ENCODE measurements at regions not wholly inside any gene's neighbourhood (a gene's known extent, or its start where the extent isn't known, plus 50 kb on each side); places are given as distances from the start of the nearest gene placed in this dataset.

GRCh38 chr14:22432348-22432976 is 156.6 kb downstream of the DAD1 start:
- CTCF ChIA-PET, result interaction anchor here (0.6 to 1.4 kb wide), 7 partner anchors 11 to 50 kb away, joined by 3 to 4 read pairs (median 3); no protein-coding TSS in a partner anchor
- peak overlapping the region; percentile 88 for H3K27ac Mint-ChIP-seq (ENCODE audit: unreplicated experiment)
- peaks cover 39% of the 10 kb centered on the region for H3K4me1 Mint-ChIP-seq (ENCODE audit: low read depth, unreplicated experiment)
- H3K27me3 Mint-ChIP-seq (ENCODE audit: unreplicated experiment), result no peaks in the 10 kb centered on the region
- H3K4me3 Mint-ChIP-seq (ENCODE audit: low read depth, unreplicated experiment), result peak overlapping the region; percentile 38
- H3K9me3 Mint-ChIP-seq (ENCODE audit: low read depth, unreplicated experiment), result no peaks in the 10 kb centered on the region
- intact Hi-C loops (cut with micrococcal nuclease; ENCODE audit: unreplicated experiment), result loop anchor here (5.0 kb wide), 1 partner anchor 40 kb away; no protein-coding TSS in a partner anchor
- peaks cover 6% of the 10 kb centered on the region for H3K36me3 Mint-ChIP-seq (ENCODE audit: insufficient read depth, unreplicated experiment)
- no TSS peak for BruUV-seq (replicated peaks)
- DNase-seq, result peak; percentile 65
- no peak for TF ChIP-seq CTCF (IDR thresholded peaks at IDR 0.05; ENCODE audit: unreplicated experiment)

GRCh38 chr14:22429546-22430294 is 159.3 kb downstream of the DAD1 start:
- Mint-ChIP-seq H3K4me1 (ENCODE audit: low read depth, unreplicated experiment) (peaks cover 40% of the 10 kb centered on the region), H3K27me3 (ENCODE audit: unreplicated experiment) (no peaks in the 10 kb centered on the region), H3K36me3 (ENCODE audit: insufficient read depth, unreplicated experiment) (peaks cover 6% of the 10 kb centered on the region), H3K27ac (ENCODE audit: unreplicated experiment) (no peak overlapping the region), H3K9me3 (ENCODE audit: low read depth, unreplicated experiment) (no peaks in the 10 kb centered on the region), H3K4me3 (ENCODE audit: low read depth, unreplicated experiment) (no peak overlapping the region)
- intact Hi-C loops (cut with micrococcal nuclease; ENCODE audit: unreplicated experiment), result loop anchor here (5.0 kb wide), 2 partner anchors 37 to 43 kb away; no protein-coding TSS in a partner anchor
- DNase-seq, result no peak
- no peak for TF ChIP-seq CTCF (IDR thresholded peaks at IDR 0.05; ENCODE audit: unreplicated experiment)
- CTCF ChIA-PET, result no interaction called here
- no TSS peak for BruUV-seq (replicated peaks)

GRCh38 chr14:22428700-22429291 is 160.2 kb downstream of the DAD1 start:
- no TSS peak for BruUV-seq (replicated peaks)
- Mint-ChIP-seq H3K4me1 (ENCODE audit: low read depth, unreplicated experiment) (peaks cover 40% of the 10 kb centered on the region), H3K36me3 (ENCODE audit: insufficient read depth, unreplicated experiment) (peaks cover 6% of the 10 kb centered on the region), H3K27me3 (ENCODE audit: unreplicated experiment) (peaks cover 8% of the 10 kb centered on the region), H3K4me3 (ENCODE audit: low read depth, unreplicated experiment) (no peak overlapping the region), H3K9me3 (ENCODE audit: low read depth, unreplicated experiment) (no peaks in the 10 kb centered on the region), H3K27ac (ENCODE audit: unreplicated experiment) (no peak overlapping the region)
- no peak for TF ChIP-seq CTCF (IDR thresholded peaks at IDR 0.05; ENCODE audit: unreplicated experiment)
- CTCF ChIA-PET, result no interaction called here
- intact Hi-C loops (cut with micrococcal nuclease; ENCODE audit: unreplicated experiment), result loop anchor here (5.0 kb wide), 1 partner anchor 44 kb away; no protein-coding TSS in a partner anchor
- no peak for DNase-seq

GRCh38 chr14:22427771-22428231 is 161.2 kb downstream of the DAD1 start:
- no peak overlapping the region for H3K27ac Mint-ChIP-seq (ENCODE audit: unreplicated experiment)

More at GRCh38 chr14:22427771-22428231, 161.2 kb downstream of the DAD1 start:
- no peak for DNase-seq
- peaks cover 18% of the 10 kb centered on the region for H3K27me3 Mint-ChIP-seq (ENCODE audit: unreplicated experiment)
- H3K9me3 Mint-ChIP-seq (ENCODE audit: low read depth, unreplicated experiment), result no peaks in the 10 kb centered on the region
- CTCF ChIA-PET, result no interaction called here
- intact Hi-C loops (cut with micrococcal nuclease; ENCODE audit: unreplicated experiment), result loop anchor here (5.0 kb wide), 1 partner anchor 44 kb away; no protein-coding TSS in a partner anchor
- no peak for TF ChIP-seq CTCF (IDR thresholded peaks at IDR 0.05; ENCODE audit: unreplicated experiment)
- H3K4me1 Mint-ChIP-seq (ENCODE audit: low read depth, unreplicated experiment), result peaks cover 35% of the 10 kb centered on the region
- no peak overlapping the region for H3K4me3 Mint-ChIP-seq (ENCODE audit: low read depth, unreplicated experiment)
- no TSS peak for BruUV-seq (replicated peaks)
- H3K36me3 Mint-ChIP-seq (ENCODE audit: insufficient read depth, unreplicated experiment), result peaks cover 5% of the 10 kb centered on the region

Data from Calu3 (cell line).